MM.1S (cell line): ENCODE measurements at regions not wholly inside any gene's neighbourhood (a gene's known extent, or its start where the extent isn't known, plus 50 kb on each side); places are given as distances from the start of the nearest gene placed in this dataset.

Experiments used
- DNase-seq: peaks from one replicate; pipeline ENCODE4 v3.0.0-alpha.2; 2015
- H2AFZ ChIP-seq: fragments of 300-600 bp; sonication (generic); 2 replicates; pipeline ENCODE4 v1.6.0; 2016; ENCODE audit warnings: antibody characterized with exemption, low read length
- H3F3A ChIP-seq: fragments of 300-600 bp; sonication (generic); 2 replicates; pipeline ENCODE4 v1.6.1; 2016; ENCODE audit warnings: mild to moderate bottlenecking, antibody characterized with exemption, low read length, moderate library complexity, mixed read lengths; ENCODE audit not compliant: insufficient read depth
- H3K27ac ChIP-seq: fragments of 300-600 bp; sonication (generic); 2 replicates; pipeline ENCODE4 v1.5.1; 2016; ENCODE audit warnings: mild to moderate bottlenecking, low read length
- H3K27me3 ChIP-seq: fragments of 300-600 bp; sonication (generic); replicated peaks from 2 replicates; pipeline ENCODE4 v1.6.0; 2016; ENCODE audit warnings: low read length; ENCODE audit not compliant: insufficient read depth
- H3K36me3 ChIP-seq: fragments of 300-600 bp; sonication (generic); replicated peaks from 2 replicates; pipeline ENCODE4 v1.6.1; 2016; ENCODE audit warnings: mild to moderate bottlenecking, low read length, mixed read lengths; ENCODE audit not compliant: insufficient read depth
- H3K4me1 ChIP-seq: fragments of 300-600 bp; sonication (generic); 2 replicates; pipeline ENCODE4 v1.6.1; 2016; ENCODE audit warnings: low read length, mixed read lengths
- H3K4me2 ChIP-seq: fragments of 300-600 bp; sonication (generic); 2 replicates; pipeline ENCODE4 v1.6.0; 2016; ENCODE audit warnings: low read depth, low read length
- H3K4me3 ChIP-seq: fragments of 300-600 bp; sonication (generic); 2 replicates; pipeline ENCODE4 v1.5.1; 2016; ENCODE audit warnings: low read length, mixed read lengths
- H3K79me2 ChIP-seq: fragments of 300-600 bp; sonication (generic); 2 replicates; pipeline ENCODE4 v1.6.1; 2016; ENCODE audit warnings: mixed run types, low read length, mixed read lengths
- H3K9ac ChIP-seq: fragments of 300-600 bp; sonication (generic); 2 replicates; pipeline ENCODE4 v1.6.1; 2016; ENCODE audit warnings: low read length, mixed read lengths
- H3K9me2 ChIP-seq: fragments of 300-600 bp; sonication (generic); replicated peaks from 2 replicates; pipeline ENCODE4 v1.6.1; 2016; ENCODE audit warnings: mild to moderate bottlenecking, low read length, mixed read lengths; ENCODE audit not compliant: insufficient read depth
- H3K9me3 ChIP-seq: fragments of 300-600 bp; sonication (generic); replicated peaks from 2 replicates; pipeline ENCODE4 v1.6.1; 2016; ENCODE audit warnings: mild to moderate bottlenecking, low read length, mixed read lengths; ENCODE audit not compliant: insufficient read depth
- H4K20me1 ChIP-seq: fragments of 300-600 bp; sonication (generic); 2 replicates; pipeline ENCODE4 v1.6.1; 2016; ENCODE audit warnings: mild to moderate bottlenecking, low read length, moderate library complexity, mixed read lengths; ENCODE audit not compliant: insufficient read depth
- EZH2 ChIP-seq: fragments of 300-600 bp; sonication (generic); optimal IDR thresholded peaks from 2 replicates; pipeline ENCODE3; 2017; ENCODE audit warnings: low read depth, mild to moderate bottlenecking, antibody characterized with exemption, low read length, mixed read lengths
- EZH2phosphoT487 ChIP-seq: fragments of 300-600 bp; sonication (generic); IDR thresholded peaks from 2 replicates; pipeline ENCODE4 v1.6.1; 2018; ENCODE audit warnings: antibody characterized with exemption, low read length
- TF ChIP-seq, protein P1 (sequence below): fragments of 300-600 bp; sonication (generic); IDR thresholded peaks from 2 replicates; pipeline ENCODE4 v1.5.1; 2016; ENCODE audit warnings: antibody characterized with exemption, low read length, mixed read lengths

DNA sequence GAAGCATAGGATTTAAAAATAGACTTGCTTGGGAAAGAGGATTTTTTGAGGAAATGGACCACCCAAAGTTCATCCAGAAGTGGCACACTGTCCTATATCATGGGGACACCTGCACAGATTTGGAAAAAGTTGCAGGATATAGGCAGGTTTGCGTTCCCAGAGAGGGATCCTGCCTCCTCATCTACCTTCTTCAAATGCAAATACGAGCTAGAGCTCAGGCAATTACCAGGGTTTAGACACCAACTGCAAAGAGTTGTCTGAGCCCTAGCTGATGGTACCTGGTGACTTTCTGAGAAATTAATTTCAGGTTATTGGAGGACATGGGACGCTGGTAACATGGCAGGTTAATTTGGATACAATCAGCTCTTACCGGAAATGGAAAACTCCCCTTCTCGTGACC, 423.7 kb upstream of the MTPN start:
- TF ChIP-seq, protein P1, sequence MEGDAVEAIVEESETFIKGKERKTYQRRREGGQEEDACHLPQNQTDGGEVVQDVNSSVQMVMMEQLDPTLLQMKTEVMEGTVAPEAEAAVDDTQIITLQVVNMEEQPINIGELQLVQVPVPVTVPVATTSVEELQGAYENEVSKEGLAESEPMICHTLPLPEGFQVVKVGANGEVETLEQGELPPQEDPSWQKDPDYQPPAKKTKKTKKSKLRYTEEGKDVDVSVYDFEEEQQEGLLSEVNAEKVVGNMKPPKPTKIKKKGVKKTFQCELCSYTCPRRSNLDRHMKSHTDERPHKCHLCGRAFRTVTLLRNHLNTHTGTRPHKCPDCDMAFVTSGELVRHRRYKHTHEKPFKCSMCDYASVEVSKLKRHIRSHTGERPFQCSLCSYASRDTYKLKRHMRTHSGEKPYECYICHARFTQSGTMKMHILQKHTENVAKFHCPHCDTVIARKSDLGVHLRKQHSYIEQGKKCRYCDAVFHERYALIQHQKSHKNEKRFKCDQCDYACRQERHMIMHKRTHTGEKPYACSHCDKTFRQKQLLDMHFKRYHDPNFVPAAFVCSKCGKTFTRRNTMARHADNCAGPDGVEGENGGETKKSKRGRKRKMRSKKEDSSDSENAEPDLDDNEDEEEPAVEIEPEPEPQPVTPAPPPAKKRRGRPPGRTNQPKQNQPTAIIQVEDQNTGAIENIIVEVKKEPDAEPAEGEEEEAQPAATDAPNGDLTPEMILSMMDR = no peak
- no peak for TF ChIP-seq EZH2
- TF ChIP-seq EZH2phosphoT487 = no peak
- H3K9me3 ChIP-seq = no peaks in the 10 kb centered on the region
- H3K27ac ChIP-seq = no peak overlapping the region
- no peak for DNase-seq
- H4K20me1 ChIP-seq = no peaks in the 10 kb centered on the region
- H3K9ac ChIP-seq = no peak overlapping the region
- no peaks in the 10 kb centered on the region for H3K27me3 ChIP-seq
- H3F3A ChIP-seq = no peaks in the 10 kb centered on the region
- no peaks in the 10 kb centered on the region for H3K9me2 ChIP-seq
- no peak overlapping the region for H3K4me2 ChIP-seq
- no peak overlapping the region for H2AFZ ChIP-seq
- no peaks in the 10 kb centered on the region for H3K36me3 ChIP-seq
- H3K79me2 ChIP-seq = no peaks in the 10 kb centered on the region
- no peaks in the 10 kb centered on the region for H3K4me1 ChIP-seq
- H3K4me3 ChIP-seq = no peak overlapping the region

DNA sequence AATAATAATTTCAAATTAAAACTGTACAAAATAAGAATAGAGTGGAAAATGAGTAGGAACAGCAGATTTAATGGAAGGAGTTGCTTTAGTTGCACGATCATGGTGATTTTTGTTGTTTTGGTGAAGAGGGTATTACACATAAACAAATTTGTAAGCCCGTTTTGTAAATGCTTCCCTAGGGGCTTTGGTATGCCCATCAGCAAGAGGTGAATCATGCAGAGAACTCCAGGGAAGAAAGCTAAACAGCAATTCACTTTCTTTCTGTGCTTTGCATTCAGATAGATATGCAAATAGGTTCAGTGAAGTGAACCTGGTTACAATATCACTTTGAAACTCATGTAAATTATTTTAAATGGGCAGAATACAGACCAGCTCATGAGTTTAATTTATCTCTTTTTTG, 422.2 kb upstream of the MTPN start:
- H3K79me2 ChIP-seq = no peaks in the 10 kb centered on the region
- TF ChIP-seq EZH2phosphoT487 (no peak), EZH2 (no peak)
- TF ChIP-seq, protein P1 = no peak
- no peak overlapping the region for H3K4me3 ChIP-seq
- no peaks in the 10 kb centered on the region for H3F3A ChIP-seq
- H3K4me2 ChIP-seq = no peak overlapping the region
- no peaks in the 10 kb centered on the region for H3K9me3 ChIP-seq
- H3K9ac ChIP-seq = no peak overlapping the region
- no peak overlapping the region for H2AFZ ChIP-seq
- H3K27me3 ChIP-seq = no peaks in the 10 kb centered on the region
- no peaks in the 10 kb centered on the region for H3K9me2 ChIP-seq
- no peaks in the 10 kb centered on the region for H4K20me1 ChIP-seq
- H3K4me1 ChIP-seq = no peaks in the 10 kb centered on the region
- no peaks in the 10 kb centered on the region for H3K36me3 ChIP-seq
- no peak overlapping the region for H3K27ac ChIP-seq
- no peak for DNase-seq

DNA sequence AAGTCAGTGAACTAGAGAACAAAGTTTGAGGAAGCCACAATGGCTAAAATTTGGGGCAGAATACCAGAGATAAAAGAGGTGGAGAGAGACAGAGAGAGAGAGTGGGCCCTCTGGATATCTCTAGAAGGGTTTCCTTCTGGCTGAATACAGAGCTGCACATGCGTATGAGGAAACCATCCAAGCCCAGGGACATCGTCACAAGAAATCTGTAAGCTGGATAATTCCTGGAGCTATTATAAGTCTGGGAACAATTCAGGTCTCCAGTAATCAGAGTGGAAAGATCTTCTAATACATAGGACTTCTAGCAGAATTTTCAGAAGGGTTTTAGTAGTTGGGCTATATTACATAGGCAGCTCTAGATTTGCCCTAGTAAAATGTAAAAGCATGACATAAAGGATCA, 415.7 kb upstream of the MTPN start:
- Histone ChIP-seq H3K27me3 (no peaks in the 10 kb centered on the region), H3K4me1 (no peaks in the 10 kb centered on the region), H3K4me3 (no peak overlapping the region), H3K9me3 (no peaks in the 10 kb centered on the region), H3K27ac (no peak overlapping the region), H3K9ac (no peak overlapping the region), H3K79me2 (no peaks in the 10 kb centered on the region), H3F3A (no peaks in the 10 kb centered on the region), H3K9me2 (no peaks in the 10 kb centered on the region), H3K36me3 (no peaks in the 10 kb centered on the region), H4K20me1 (no peaks in the 10 kb centered on the region), H2AFZ (no peak overlapping the region), H3K4me2 (no peak overlapping the region)
- TF ChIP-seq EZH2phosphoT487 (no peak), EZH2 (no peak)
- TF ChIP-seq, protein P1 = no peak
- DNase-seq = no peak
